Fibroblast of skin of left biceps (primary cell): ENCODE measurements at regions not wholly inside any gene's neighbourhood (a gene's known extent, or its start where the extent isn't known, plus 50 kb on each side); places are given as distances from the start of the nearest gene placed in this dataset.

Experiments
- DNase-seq, 2 experiments: peaks; one replicate each; pipeline ENCODE4 v3.0.0-alpha.2; 2013; ENCODE audit warnings: low read depth in 2 of 2

GRCh38 chr7:70907259-70908247 lies 224.4 kb upstream of the GALNT17 start:
- DNase-seq, result no peak

DNA sequence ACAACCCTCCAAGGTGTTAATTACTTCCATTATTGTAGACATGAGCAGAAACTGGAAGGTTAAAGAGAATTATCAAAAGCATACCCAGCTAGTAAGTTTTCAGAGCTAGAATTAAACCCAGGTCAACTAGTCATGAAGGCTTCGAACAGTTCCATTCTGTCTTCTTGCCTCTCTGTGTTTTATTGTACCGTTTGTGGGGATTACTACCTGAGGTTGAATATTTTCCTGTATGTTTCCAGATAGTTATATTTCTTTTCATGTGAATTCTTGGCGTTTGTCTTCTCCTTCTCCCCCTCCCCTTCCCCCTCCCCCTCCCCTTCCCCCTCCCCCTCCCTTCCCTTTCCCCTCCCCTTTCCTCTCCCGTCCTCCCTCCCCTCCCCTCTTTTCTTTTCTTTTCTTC lies 218.0 kb upstream of the GALNT17 start:
- no peak for DNase-seq

GRCh38 chr7:70915067-70915466 lies 216.9 kb upstream of the GALNT17 start:
- DNase-seq, result no peak

GRCh38 chr7:70919481-70920073 lies 212.4 kb upstream of the GALNT17 start:
- no peak for DNase-seq

- DNase-seq, result no peak
Observed at GRCh38 chr7:70920876-70921275, 211.1 kb upstream of the GALNT17 start.

DNA sequence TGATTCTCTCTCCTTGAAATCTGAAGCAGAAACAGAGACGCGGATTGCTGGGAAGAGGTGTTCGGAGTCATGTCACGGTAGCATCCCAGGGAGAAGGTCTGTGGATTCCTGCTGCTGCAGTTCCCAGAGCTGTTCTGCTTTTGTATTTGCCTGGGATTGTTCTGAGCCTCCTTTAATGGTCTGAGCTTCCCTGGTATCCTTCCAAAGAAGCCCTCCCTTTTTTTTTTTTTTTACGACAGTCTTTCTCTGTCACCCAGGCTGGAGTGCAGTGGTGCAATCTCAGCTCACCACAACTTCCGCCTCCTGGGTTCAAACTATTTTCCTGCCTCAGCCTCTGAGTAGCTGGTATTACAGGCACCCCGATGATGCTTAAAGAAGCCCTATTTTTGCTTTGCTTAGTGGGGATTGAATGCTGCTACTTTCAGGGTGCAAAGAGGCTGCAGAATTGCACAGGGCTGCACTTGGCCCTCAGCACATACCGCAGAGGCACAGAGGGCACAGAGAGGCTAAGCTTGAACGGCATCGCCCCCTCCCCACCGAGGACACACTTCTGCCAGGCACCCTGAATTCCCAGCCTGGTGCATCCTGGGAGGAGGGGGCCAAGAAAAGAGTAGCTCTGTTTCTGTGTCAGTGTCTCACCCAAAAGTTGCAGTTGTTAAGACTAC lies 208.6 kb upstream of the GALNT17 start:
- no peak for DNase-seq

DNA sequence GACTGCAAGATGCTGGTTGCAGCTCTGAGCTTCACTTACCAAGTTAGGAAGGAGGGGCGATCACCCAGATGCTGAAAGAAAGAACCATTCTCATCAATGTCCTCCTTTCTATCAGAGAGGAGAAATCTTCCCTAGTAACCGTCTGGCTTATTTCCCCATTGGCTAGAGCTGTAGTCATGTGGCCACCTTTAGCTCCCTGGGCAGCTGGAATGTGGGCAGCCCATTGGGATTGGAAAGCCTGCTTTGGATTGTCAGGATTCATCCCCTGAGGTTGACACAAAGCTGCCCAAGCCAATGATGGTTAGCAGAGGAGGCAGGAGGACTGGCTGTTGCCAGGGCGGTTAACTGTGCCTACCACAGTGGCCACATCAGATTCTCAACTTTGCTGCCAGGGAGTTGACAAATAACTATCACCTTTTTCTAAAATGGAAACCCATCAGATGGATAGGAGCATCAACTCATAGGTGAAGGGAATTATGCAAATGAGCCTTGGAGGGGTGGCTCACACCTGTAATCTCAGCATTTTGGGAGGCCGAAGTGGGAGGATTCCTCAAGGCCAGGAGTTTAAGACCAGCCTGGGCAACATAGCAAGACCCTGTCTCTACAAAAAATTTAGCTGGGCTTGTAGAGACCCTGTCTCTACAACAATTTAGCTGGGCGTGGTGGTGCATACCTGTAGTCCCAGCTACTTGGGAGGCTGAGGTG lies 206.4 kb upstream of the GALNT17 start:
- no peak for DNase-seq

GRCh38 chr7:70926666-70927065 lies 205.3 kb upstream of the GALNT17 start:
- no peak for DNase-seq

DNA sequence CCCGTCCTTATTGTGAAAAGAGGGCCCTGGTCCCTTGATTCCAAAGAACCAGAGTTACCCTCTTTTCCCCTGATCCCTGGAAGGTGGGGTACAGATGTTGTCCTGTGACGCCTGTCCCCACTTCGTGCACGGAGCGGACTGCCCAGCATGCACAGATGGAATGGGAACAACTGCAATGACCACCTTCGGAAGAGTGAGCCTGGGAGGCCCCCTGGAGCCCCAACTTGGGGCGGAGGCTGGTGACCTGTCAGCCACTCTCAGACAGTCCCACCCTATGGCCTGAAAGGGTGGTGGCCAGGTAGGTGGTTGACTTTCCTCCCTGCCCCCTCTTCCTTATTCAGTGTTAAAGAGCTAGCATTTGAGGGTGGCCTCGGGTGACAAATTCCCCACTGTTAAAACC lies 196.6 kb upstream of the GALNT17 start:
- DNase-seq, result no peak

GRCh38 chr7:70935854-70936253 lies 196.1 kb upstream of the GALNT17 start:
- DNase-seq, result no peak

DNA sequence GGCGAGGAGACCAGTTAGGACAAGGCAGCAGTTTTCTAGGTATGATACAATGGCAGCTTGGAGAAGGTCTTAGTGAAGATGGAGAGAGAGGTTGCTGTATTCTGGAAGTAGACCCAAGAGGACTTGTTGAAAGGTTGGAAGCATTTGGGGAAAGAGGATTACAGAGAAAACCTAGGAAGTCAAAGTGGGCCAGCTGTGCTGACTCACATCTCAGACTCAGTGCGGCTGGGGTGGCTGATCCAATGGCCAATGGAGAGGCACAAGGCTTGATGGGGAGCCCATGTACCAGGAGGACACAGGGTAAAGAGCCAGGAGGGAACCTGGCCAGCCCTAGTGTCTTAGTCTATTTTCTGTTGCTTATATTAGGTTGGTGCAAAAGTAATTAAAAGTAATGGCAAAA lies 194.5 kb upstream of the GALNT17 start:
- no peak for DNase-seq

GRCh38 chr7:70940597-70940996 lies 191.3 kb upstream of the GALNT17 start:
- DNase-seq, result no peak

- no peak for DNase-seq
Observed at GRCh38 chr7:70942791-70943190, 189.2 kb upstream of the GALNT17 start.

- no peak for DNase-seq
Observed at GRCh38 chr7:70944516-70944915, 187.4 kb upstream of the GALNT17 start.

GRCh38 chr7:70947181-70947580 lies 184.8 kb upstream of the GALNT17 start:
- no peak for DNase-seq

- DNase-seq, result no peak
Observed at GRCh38 chr7:70949862-70950261, 182.1 kb upstream of the GALNT17 start.

- DNase-seq, result no peak
Observed at GRCh38 chr7:70951271-70951962, 180.5 kb upstream of the GALNT17 start.

DNA sequence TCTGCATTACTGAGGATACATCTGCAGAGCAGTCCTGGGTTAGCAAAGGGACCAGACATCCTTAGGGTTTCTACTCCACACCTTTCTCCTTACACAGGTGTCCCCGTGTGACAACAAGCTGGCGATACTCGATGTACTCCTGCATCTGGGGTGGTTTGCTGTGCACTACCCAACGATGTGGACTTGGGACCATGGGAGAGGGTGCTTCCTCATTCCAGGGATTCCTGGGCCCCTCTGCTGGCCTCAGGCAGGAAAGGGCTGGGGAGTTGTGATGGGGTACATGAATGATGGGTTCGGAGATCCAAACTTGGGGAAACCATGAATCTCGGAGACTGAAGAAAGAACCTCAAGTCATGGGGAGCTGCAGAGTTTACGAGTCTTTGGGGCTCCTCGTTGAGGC lies 179.6 kb upstream of the GALNT17 start:
- no peak for DNase-seq

DNA sequence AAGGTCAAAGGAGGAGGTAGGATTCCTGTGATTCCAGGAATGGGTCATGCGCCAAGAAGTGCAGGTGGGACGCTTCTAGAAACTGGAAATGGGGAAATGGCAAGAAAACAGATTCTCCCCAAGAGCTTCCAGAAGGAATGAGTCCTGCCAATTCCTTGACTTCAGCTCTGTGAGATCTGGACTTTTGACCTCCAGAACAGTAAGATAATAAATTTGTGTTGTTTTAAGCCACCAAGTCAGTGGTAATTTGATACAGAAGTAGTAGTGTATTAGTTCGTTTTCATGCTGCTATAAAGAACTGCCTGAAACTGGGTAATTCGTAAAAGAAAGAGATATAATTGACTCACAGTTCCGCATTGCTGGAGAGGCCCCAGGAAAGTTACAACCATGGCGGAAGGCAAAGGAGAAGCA lies 178.6 kb upstream of the GALNT17 start:
- DNase-seq, result no peak

GRCh38 chr7:70953796-70954195 lies 178.1 kb upstream of the GALNT17 start:
- DNase-seq, result no peak

DNA sequence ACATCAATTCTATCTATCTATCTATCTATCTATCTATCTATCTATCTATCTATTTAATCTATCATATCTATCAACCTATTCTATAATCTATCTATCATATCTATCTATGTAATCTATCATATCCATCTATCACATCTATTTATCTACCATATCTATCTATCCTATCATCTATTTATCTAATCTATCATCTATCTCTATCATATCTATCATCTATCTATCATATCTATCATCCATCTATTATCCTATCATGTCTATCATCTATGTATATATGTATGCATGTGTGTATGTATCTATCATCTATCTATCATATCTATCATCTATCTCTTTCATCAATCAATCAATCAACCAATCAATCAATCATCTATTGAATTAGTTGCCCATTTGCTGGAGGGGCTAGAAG lies 159.3 kb upstream of the GALNT17 start:
- DNase-seq, result no peak
